Activated T-cell treated with anti-CD3 and anti-CD28 coated beads for 48 hours (primary cell): ENCODE measurements at regions not wholly inside any gene's neighbourhood (a gene's known extent, or its start where the extent isn't known, plus 50 kb on each side); places are given as distances from the start of the nearest gene placed in this dataset.
"Not testable (repeated sequence)": the region's sequence is repeated elsewhere in the genome, so short reads cannot be mapped to it uniquely, and the experiment has no call there.

ENCODE experiments used
- DNase-seq: peaks from one replicate; pipeline ENCODE4 v3.0.0-alpha.2; 2020; ENCODE audit warnings: low read depth

GRCh38 chr5:6321078-6321477 lies 57.3 kb downstream of the MED10 start:
- DNase-seq, result no peak

GRCh38 chr5:6319116-6319515 lies 59.2 kb downstream of the MED10 start:
- DNase-seq, result no peak

- no peak for DNase-seq
Measured at GRCh38 chr5:6317116-6317798, 61.1 kb downstream of the MED10 start.

GRCh38 chr5:6315580-6315979 lies 62.8 kb downstream of the MED10 start:
- DNase-seq, result no peak

- DNase-seq, result no peak
Measured at GRCh38 chr5:6311568-6312501, 66.5 kb downstream of the MED10 start.

- no peak for DNase-seq
Measured at GRCh38 chr5:6309949-6310348, 68.4 kb downstream of the MED10 start.

GRCh38 chr5:6308683-6309082 lies 69.7 kb downstream of the MED10 start:
- no peak for DNase-seq

GRCh38 chr5:6307304-6307703 lies 71.0 kb downstream of the MED10 start:
- DNase-seq, result no peak

GRCh38 chr5:6305853-6306252 lies 72.5 kb downstream of the MED10 start:
- no peak for DNase-seq

- no peak for DNase-seq
Measured at GRCh38 chr5:6302684-6303083, 75.7 kb downstream of the MED10 start.

- DNase-seq, result no peak
Measured at GRCh38 chr5:6302075-6302474, 76.3 kb downstream of the MED10 start.

- DNase-seq, result no peak
Measured at GRCh38 chr5:6296524-6296923, 81.8 kb downstream of the MED10 start.

GRCh38 chr5:6291961-6292360 lies 86.4 kb downstream of the MED10 start:
- no peak for DNase-seq

GRCh38 chr5:6289239-6289638 lies 89.1 kb downstream of the MED10 start:
- DNase-seq, result no peak

- no peak for DNase-seq
Measured at GRCh38 chr5:6287176-6287575, 91.2 kb downstream of the MED10 start.

- DNase-seq, result no peak
Measured at GRCh38 chr5:6286404-6286803, 91.9 kb downstream of the MED10 start.

GRCh38 chr5:6284491-6284890 lies 93.9 kb downstream of the MED10 start:
- DNase-seq, result not testable (repeated sequence)

GRCh38 chr5:6282352-6282751 lies 96.0 kb downstream of the MED10 start:
- no peak for DNase-seq

- DNase-seq, result no peak
Measured at GRCh38 chr5:6281818-6282217, 96.5 kb downstream of the MED10 start.

- no peak for DNase-seq
Measured at GRCh38 chr5:6280425-6281100, 97.8 kb downstream of the MED10 start.

- no peak for DNase-seq
Measured at GRCh38 chr5:6279607-6280006, 98.7 kb downstream of the MED10 start.

GRCh38 chr5:6274846-6275543 lies 103.4 kb downstream of the MED10 start:
- no peak for DNase-seq
